Left cardiac atrium (tissue), 4 donors: ENCODE measurements at regions not wholly inside any gene's neighbourhood (a gene's known extent, or its start where the extent isn't known, plus 50 kb on each side); places are given as distances from the start of the nearest gene placed in this dataset.
"Not testable (repeated sequence)": the region's sequence is repeated elsewhere in the genome, so short reads cannot be mapped to it uniquely, and the experiment has no call there.

ENCODE experiments used
- ATAC-seq, 2 donors: fragments of 200-7000 bp; cut with Tn5 transposase; one replicate each; pipeline ENCODE4 v1.9.1; 2020; ENCODE audit warnings: mild to moderate bottlenecking in 2 of 2, moderate library complexity in 2 of 2
- DNase-seq: peaks from one replicate; pipeline ENCODE4 v3.0.0-alpha.2; 2020
- intact Hi-C, 2 donors: fragments of 100-400 bp; cut with DNase I; formaldehyde crosslinking; loops; one replicate each; pipeline versions ENCODE4 v1.14.1 to v1.15.1; 2022 to 2023
- donor health status: DM: no; HTN: yes; CAD: no.
- donor health status: DM: no; HTN: yes; CAD: no; lungs with severe emphysema.
- donor health status: DM: yes; HTN: yes; CAD: no.
- donor health status: Dilated cardiomyopathy.

- ATAC-seq (peak; percentile 34 to 83), DNase-seq (no peak)
- intact Hi-C loops, result no loop called here
These were observed 187.9 kb upstream of the MALRD1 start for GRCh38 chr10:18860631-18861240.

- ATAC-seq (no peak), DNase-seq (no peak)
- intact Hi-C loops, result no loop called here
These were observed 187.2 kb upstream of the MALRD1 start for GRCh38 chr10:18861382-18861781.

GRCh38 chr10:18866852-18867251 lies 181.7 kb upstream of the MALRD1 start:
- intact Hi-C loops, result no loop called here
- no peak for DNase-seq
- ATAC-seq, result no peak

- DNase-seq, result no peak
These were observed 179.7 kb upstream of the MALRD1 start for GRCh38 chr10:18868919-18869318.

GRCh38 chr10:18875477-18875876 lies 173.1 kb upstream of the MALRD1 start:
- DNase-seq, result no peak
- intact Hi-C loops, result no loop called here
- no peak for ATAC-seq

More at GRCh38 chr10:18868919-18869318, 179.7 kb upstream of the MALRD1 start:
- intact Hi-C loops, result no loop called here
- no peak for ATAC-seq

- no peak for DNase-seq
- no peak for ATAC-seq
- intact Hi-C loops, result no loop called here
These were observed 169.3 kb upstream of the MALRD1 start for GRCh38 chr10:18879284-18879683.

GRCh38 chr10:18880530-18880929 lies 168.1 kb upstream of the MALRD1 start:
- DNase-seq (no peak), ATAC-seq (no peak)
- intact Hi-C loops, result no loop called here

GRCh38 chr10:18886102-18886501 lies 162.5 kb upstream of the MALRD1 start:
- ATAC-seq, result no peak
- intact Hi-C loops, result no loop called here

GRCh38 chr10:18906636-18907035 lies 142.0 kb upstream of the MALRD1 start:
- DNase-seq (no peak), ATAC-seq (no peak)
- intact Hi-C loops, result no loop called here

More at GRCh38 chr10:18886102-18886501, 162.5 kb upstream of the MALRD1 start:
- DNase-seq, result no peak

- ATAC-seq, DNase-seq, intact Hi-C loops: not testable (repeated sequence)
These were observed 131.2 kb upstream of the MALRD1 start for GRCh38 chr10:18917431-18917830.

GRCh38 chr10:18918532-18918931 lies 130.1 kb upstream of the MALRD1 start:
- DNase-seq (no peak), ATAC-seq (peak in 1 of 2 donors; percentile 57)
- intact Hi-C loops, result no loop called here

GRCh38 chr10:18949391-18949790 lies 99.2 kb upstream of the MALRD1 start:
- ATAC-seq (no peak), DNase-seq (no peak)
- intact Hi-C loops, result no loop called here

- intact Hi-C loops, result not testable (repeated sequence)
These were observed 97.4 kb upstream of the MALRD1 start for GRCh38 chr10:18951072-18951823.

GRCh38 chr10:18955061-18955460 lies 93.5 kb upstream of the MALRD1 start:
- intact Hi-C loops, result no loop called here
- ATAC-seq, result no peak
- no peak for DNase-seq

More at GRCh38 chr10:18951072-18951823, 97.4 kb upstream of the MALRD1 start:
- DNase-seq, ATAC-seq: not testable (repeated sequence)

- intact Hi-C loops, result no loop called here
- DNase-seq (no peak), ATAC-seq (no peak)
These were observed 89.2 kb upstream of the MALRD1 start for GRCh38 chr10:18959369-18959768.

GRCh38 chr10:18960466-18961079 lies 88.0 kb upstream of the MALRD1 start:
- ATAC-seq, result no peak
- intact Hi-C loops, result no loop called here

GRCh38 chr10:18968159-18968558 lies 80.4 kb upstream of the MALRD1 start:
- ATAC-seq, result peak in 1 of 2 donors; percentile 36
- DNase-seq, result no peak
- intact Hi-C loops, result no loop called here

More at GRCh38 chr10:18960466-18961079, 88.0 kb upstream of the MALRD1 start:
- DNase-seq, result no peak

- DNase-seq (no peak), ATAC-seq (no peak)
- intact Hi-C loops, result no loop called here
These were observed 71.8 kb upstream of the MALRD1 start for GRCh38 chr10:18976696-18977251.

GRCh38 chr10:18980089-18980629 lies 68.4 kb upstream of the MALRD1 start:
- DNase-seq (no peak), ATAC-seq (no peak)
- intact Hi-C loops, result no loop called here

GRCh38 chr10:18984531-18984930 lies 64.1 kb upstream of the MALRD1 start:
- ATAC-seq (peak in 1 of 2 donors; percentile 46), DNase-seq (no peak)
- intact Hi-C loops, result no loop called here
